Stimulated activated CD8-positive, alpha-beta memory T cell treated with anti-CD3 and anti-CD28 coated beads, Interleukin-4, amount 100 ng/mL, for 24 hours (primary cell): ENCODE measurements at regions not wholly inside any gene's neighbourhood (a gene's known extent, or its start where the extent isn't known, plus 50 kb on each side); places are given as distances from the start of the nearest gene placed in this dataset.
"Not testable (repeated sequence)": the region's sequence is repeated elsewhere in the genome, so short reads cannot be mapped to it uniquely, and the experiment has no call there.

Source experiments
- DNase-seq: peaks from one replicate; pipeline ENCODE4 v3.0.0-alpha.2; 2020; ENCODE audit warnings: low read depth

DNA sequence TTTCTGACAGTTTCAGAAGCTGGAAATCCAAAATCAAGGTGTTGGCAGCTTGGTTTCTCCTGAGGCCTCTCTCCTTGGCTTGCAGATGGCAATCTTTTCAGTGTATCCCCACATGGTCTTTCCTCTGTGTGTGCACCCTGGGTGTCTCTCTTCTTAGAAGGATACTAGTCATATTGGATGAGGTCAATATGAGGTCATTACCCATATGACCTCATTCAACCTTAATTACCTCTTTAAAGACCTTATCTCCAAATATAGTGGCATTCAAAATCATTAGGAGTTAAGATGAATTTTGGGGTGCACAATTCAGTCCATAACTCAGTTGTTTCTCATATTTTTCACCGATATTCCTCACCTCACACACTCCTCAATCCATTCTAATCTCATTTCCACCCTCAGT, 92.4 kb upstream of the TGM3 start:
- DNase-seq: no peak

DNA sequence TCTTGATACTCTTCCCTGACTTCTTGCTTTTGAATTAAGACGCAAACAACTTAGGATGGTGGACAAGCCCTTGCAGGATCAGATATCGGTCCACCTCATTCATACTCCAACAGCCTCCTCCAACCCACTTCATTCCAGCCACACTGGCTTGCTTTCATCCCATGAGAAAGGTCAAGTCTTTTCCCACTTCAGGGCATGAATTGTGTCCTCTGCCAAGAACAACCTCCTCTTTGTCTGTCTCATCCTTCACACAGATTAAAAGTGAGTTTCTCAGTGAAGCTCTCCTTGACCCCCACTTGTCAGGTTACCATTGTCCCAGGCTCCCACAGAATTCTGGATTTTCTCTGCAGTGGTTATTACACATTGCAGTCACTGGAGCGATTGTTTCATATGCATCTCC, 91.8 kb upstream of the TGM3 start:
- DNase-seq: no peak

DNA sequence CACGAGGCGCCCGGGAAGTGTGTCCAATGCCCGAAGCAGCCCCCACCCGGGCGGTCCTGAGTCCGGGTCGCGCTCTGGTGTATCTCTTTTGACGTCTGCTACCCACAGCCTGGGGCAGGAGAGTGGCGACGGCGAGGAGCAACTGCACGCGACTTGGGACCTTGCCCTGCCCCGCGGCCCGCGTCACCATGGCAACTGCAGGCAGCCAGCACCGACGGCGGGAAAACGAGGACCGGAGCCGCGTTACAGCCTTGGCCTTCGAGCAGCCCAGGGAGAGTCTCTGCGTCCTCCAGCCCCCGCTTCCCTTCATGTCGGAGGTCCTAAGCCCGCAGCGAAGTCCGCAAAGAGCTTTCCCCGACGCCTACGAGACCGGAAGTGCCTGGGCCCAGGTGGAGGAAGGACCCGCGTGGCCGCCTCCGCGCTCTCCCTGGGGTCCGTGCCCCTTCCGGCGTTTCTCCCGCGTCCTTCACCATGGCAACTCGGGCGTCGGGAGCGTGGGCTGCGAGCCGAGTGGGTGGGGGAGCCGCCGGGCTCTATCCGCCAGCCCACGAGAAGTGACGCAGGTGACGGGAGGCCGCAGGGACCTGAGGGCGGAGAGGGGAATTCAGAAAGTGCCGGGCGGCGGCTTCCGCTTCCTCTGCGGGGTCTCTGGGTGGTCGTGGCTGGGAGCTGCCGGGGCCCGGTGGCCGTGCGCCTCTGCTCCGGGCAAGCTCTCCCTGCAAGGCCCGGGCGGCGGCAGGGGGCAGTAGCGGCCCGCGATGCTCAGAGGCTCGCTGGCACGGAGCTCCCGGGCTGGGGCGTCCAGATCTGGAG, 88.6 kb upstream of the TGM3 start:
- peak; percentile 75 for DNase-seq

DNA sequence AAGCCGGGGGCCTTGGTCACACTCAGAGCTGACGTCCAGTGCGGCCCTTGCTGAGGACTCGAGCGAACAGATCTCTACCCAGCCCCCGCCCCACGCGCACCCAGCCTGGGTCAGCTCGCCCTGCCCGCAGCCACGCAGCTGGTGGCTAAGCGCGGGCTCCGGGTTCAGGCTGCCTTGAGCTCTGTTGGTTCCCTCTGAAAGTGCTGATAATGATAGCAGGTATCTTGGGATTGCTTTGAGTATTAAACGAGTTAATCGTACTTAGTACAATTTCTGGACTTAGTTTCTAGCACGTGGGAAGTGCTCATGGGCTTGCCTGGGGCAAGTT, 88.1 kb upstream of the TGM3 start:
- DNase-seq: no peak

DNA sequence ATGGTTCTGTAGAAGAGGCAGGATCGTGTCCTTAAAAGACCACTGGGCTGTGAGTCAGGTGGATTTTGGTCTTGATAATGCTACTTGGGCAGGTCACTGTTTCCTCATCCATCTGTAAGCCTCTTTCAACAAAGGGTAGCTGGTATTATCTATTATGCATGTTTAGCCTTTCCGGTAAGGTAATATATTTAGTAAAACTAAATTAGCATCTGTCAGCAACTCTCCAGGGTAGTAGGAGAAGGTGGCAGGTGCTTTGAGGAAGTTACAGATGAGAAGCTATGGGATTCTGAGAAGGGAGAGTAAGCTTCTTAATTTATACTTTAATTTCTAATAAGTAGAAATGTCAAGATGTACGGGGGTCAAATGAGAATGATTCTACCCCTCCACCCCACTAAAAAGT, 86.9 kb upstream of the TGM3 start:
- no peak for DNase-seq

DNA sequence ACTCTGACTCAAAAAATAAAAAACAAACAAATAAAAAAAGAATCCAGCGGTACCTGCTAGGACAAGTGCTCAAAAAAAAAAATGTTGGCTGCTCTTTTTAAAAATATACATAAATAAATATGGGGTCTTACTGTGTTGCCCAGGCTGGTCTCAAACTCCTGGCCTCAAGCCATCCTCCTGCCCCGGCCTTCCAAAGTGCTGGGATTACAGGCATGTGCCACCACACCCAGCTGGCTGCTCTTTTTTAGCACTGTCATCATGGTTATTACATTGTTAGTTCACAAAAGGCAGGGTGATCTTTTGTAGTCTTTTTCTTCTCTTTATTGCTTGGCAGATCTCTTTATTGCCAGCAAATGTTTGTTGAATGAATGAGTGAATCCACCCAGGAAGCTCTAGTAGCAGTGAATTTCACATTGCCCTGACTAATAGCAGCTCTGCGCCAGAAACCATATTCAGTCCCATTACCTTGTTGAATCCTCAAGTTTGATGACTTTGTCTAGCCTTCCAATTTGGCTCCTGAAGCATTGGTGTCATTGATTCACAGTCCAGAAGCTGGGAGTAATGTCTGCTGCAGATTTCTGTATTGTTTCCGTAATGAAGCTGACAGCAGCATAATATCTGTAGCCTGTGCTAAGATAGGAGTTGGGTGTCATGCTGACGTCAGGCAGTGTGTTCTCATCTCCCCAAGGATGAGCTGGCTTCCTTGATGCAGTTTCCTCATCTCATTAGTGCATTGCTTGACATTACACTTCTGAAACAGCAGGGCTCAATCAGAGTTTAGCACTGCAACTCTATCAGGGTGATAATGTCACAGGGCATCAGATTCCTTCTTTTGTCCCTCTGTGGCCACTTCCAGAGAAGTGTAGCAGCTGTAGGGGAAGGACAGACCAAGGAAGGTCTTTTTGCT, 84.9 kb upstream of the TGM3 start:
- no peak for DNase-seq

DNA sequence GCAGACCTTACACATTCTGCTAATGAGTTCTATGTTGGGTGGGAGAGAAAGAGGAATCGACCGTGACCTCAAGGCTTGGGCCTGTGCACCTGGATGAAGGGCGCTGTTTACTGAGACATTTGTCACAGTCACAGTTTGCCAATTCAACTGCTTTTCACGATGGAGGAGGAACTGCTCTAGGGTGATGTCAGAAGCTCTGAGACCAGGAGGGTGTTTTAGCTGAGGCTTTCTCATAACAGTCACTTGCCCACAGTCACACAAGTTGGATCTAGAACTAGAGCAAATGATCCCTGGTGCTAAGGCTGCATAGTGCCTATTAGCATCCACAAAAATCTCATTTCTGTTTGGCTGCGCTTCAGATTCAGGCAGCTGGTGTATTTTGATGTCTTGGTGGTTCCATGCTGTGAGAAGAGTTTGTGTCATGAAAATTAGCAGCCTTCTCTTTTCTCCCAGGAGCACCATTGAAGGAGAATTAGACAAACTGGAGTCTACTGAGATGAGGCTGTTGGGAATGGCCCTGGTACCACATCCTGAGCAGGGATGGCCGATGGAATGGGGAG, 83.3 kb upstream of the TGM3 start:
- no peak for DNase-seq

DNA sequence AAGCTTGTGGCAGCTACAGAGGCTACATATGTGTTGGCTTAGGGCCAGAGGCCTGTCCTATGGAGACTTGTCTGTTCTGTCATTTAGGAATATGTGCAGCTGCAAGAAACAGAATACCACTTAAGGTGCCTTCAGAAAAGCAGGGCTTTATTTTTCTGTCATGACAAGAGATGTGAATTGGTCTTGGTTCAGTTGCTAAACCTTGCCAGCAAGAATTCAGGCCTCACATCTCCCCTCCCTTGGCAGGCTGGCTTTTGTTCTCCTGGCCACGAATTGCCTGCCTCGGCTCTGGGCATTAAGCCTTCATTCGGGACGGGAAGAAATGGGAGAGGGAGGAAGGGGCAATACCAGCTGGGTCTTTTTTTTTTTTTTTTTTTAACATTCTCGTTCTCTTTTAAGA, 82.4 kb upstream of the TGM3 start:
- DNase-seq: no peak

DNA sequence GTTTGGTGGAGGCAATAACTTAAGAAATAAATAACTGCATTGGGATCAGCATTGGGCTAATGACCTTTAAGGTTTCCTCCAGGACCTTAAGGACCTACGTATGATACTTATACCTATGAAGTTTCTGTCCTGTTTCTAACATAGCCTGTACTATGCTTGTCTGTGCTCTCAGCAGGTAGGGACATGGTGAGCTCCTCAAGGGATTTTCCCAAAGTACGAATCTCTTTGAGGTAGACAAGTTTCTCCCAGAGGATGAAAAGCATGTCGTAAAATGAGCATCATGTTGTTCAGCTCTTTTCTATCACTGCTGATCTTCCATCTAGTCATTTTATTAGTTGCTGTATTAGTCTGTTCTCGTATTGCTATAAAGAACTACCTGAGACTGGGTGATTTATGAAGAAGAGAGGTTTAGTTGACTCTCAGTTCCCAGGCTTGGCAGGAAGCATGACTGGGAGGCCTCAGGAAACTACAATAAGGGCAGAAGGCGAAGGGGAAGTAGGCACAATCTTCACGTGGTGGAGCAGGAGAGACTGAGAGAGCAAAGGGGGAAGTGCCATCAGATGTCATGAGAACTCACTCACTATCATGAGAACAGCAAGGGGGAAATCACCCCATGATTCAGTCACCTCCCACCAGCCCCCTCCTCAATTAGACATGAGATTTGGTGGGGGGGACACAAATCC, 77.8 kb upstream of the TGM3 start:
- no peak for DNase-seq

DNA sequence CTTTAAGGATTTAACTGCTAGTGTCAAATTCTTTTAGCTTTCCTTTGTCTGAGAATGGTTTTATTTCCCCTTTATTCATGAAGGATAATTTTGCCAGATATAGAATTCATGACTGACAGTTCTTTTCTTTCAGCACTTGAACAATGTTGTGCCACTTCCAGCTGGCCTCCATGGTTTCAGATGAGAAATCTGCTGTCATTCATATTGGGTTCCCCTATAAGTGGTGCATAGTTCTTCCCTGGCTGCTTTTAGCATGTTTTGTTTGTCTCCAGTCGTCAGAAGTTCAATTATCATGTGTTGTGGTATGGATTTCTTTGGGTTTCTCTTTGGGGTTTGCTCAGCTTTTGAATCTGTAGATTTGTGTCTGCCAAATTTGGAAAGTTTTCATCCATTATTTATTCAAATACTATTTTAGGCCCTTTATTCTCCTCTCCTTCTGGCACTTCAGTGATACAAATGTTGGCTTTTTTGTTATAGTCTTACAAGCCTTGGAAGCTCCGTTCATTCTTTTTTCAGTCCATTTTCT, 76.3 kb upstream of the TGM3 start:
- no peak for DNase-seq

DNA sequence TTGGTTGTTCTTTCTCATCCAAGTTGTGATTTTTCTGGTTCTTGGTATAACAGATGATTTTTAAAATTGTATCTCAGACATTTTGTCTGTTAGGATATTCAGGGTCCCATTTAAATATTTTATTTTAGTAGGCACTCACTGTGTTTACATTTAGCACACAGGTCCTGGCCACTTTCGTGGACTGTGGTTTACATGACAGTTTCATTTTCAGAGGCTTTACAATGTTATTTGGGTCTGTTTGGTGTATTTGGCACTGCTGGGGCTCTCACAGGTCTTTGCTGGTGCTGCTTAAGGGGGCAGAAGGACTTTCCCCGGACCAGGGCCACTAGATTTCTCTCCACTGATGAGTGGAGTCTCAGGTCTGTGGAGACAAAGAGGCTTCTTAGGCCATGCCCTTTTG, 75.5 kb upstream of the TGM3 start:
- no peak for DNase-seq

DNA sequence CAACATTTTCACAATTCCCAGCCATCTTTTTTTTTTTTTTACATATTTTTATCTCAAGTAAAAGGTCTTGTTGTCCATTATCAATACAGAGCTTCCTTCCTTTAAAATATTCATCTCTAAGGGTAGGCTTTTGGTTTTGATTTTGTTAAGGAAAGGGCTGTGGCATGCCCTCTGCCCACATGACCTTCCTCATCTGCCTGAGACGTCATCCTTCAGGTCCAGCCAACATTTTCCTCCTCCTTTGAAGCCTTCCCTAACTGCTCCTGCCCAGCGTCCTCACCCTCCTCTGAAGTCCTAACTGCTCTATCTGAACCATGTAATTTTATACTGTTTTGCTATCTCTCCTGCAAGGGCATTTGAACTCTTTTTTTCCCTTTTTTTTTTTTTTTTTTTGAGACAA, 73.9 kb upstream of the TGM3 start:
- no peak for DNase-seq

DNA sequence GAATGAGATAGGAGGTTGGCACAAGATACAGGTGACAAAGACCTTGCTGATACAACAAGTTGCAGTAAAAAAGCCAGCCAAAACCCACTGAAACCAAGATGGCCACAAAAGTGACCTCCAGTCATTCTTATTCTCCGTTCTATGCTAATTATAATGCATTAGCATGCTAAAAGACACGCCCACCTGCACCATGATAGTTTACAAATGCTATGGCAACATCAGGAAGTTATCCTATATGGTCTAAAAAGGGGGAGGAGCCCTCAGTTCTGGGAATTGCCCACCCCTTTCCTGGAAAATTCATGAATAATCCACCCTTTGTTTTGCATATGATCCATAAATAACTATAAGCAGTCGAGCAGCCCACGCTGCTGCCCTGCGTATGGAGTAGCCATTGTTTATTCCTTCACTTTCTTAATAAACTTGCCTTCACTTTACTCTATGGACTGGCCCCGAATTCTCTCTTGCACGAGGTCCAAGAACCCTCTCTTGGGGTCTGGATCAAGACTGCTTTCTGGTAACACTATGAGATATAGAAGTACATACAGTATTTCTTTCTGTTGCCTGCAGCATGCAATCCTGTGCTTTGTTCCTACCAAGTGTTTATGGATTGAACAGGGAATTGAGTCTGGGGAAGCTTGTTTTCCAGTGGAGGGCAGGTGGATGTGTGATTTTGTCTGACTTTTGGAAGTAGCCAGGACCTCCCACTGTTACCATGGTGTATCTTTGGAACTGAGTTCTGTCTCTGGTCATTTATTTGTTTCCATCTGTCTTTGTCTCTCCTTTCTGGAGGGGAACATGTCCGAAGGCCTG, 72.0 kb upstream of the TGM3 start:
- DNase-seq: no peak

DNA sequence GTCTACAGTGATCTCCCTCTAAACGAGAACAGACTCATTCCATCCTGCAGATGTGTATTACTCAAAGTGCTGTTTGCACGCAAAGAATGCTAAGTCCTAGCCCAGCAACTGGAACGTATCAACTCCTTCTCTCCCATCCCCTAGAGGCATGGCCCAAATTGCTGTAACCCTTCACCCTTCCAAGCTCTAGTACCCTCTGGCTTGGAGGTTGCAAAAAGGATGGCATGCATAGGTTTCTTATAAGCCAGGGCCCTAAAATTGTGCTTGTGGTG, 71.5 kb upstream of the TGM3 start:
- DNase-seq: no peak

DNA sequence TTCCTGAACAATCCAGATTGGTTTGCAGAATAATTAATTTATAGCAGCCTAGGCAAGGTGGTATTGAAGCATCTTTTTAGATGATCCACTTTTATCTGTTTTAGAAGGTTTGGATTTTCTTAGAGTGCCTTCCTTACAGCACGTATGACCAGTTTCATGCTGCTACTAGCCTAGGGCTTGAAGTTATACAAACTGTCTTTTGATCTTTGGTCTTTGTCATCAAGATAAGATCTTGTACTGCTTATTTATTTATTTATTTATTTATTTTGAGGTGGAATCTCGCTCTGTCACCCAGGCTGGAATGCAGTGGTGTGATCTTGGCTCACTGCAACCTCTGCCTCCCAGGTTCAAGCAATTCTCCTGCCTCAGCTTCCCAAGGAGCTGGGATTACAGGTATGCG, 68.5 kb upstream of the TGM3 start:
- not testable (repeated sequence) for DNase-seq

DNA sequence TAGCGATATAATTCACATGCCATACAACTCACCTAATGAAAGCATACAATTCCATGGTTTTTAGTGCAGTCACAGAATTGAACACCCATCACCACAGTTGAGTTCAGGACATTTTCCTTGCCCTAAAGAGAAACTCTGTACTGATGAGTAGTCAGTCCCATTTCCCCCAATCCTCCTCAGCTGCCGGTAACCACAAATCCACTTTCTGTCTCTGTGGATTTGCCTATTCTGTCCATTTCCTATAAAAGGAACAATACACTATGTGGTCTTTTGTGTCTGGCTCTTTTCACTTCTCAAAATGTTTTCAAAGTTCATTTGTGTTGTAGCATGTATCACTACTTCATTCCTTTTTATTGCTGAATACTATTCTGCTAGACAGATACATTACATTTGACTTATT, 67.9 kb upstream of the TGM3 start:
- no peak for DNase-seq

DNA sequence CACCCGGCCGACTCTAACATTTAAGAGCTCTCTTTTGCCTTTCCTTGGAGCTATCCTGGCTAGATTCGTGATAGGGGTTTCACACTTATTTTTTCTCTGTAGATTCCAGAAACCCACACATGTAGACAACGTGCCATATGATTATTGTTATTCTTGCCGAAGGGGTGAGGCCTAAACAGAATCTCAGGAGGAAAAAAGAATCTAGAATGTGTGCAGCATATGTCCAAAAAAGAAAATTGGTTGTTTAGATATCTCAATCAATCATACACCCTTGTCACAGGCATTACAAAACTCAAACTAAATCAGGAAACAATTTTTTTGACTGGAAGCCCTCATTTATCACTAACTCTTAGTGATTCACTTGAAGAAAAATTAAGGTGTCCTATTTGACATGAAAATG, 66.9 kb upstream of the TGM3 start:
- DNase-seq: no peak

DNA sequence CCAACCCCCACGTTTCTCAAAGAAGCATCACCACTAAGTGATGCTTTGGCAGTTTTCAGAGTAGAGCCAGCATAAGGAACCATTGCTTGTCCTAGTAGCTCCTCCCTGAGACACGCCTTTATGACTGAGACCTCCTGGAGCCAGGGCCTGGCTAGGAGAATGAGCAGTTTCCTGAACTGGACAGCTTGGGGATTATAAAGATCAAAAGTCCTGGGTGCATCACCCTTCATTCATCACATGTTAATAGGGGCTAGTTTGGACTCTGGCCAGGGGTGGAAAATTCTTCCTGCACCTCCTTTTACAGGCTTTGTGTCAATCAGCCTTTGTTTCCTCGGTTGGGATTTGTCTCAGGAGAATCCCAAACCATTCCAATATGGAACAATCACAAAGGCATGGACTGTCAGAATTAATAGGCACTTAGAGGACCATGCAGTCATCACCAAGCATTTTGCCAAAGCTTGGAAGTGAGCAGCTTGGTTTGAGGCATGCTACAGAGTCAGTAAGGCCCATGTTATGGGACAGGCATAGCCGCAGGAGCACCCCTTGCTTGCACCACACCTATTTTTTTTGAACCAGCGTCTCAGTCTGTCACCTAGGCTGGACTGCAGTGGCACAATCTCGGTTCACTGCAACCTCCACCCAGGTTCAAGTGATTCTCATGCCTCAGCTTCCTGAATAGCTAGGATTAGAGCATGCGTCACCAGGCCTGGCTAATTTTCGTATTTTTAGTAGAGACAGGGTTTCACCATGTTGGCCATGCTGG, 64.9 kb upstream of the TGM3 start:
- no peak for DNase-seq

DNA sequence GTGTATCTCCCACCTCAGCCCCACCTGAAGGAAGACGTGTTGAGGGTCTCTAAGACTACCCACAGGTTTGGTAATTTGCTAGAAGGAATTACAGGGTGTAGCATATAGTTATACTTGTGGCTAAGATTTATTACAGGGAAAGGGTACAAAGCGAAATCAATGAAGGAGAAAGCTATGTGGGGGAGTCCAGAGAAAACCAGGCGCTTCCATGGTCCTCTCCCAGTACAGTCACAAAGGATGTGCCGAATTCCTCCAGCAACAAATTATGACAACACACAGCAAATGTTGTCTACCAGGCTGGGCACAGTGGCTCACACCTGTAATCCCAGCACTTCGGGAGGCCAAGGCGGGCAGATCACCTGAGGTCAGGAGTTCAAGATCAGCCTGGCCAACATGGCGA, 64.1 kb upstream of the TGM3 start:
- no peak for DNase-seq

DNA sequence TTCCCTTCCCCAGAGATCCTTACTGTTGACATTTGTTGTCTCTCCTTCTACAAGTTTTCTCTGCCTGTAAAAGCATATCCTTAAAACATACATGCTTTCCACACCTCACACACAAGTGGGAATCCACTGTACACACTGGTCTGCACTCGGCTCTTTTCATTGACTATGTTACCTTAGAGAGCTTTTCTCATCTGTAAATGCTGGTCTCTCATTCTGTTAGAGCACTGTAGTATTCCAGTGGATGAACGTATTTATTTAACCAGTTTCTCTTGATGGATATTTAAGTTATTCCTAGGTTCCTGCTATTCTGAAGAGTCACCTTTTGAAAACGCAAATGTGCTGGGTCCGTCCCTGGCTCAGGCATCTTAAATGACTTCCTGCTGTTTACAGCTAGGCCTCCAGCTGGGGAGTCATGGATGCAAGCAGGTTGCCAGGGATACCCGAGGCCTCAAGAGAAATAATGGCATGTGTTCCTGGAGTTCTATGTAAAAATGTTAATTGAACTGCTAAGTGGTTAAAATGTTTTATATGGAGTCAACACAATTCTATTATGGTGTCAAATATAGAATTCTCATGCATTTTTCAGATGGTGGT, 61.1 kb upstream of the TGM3 start:
- DNase-seq: no peak

DNA sequence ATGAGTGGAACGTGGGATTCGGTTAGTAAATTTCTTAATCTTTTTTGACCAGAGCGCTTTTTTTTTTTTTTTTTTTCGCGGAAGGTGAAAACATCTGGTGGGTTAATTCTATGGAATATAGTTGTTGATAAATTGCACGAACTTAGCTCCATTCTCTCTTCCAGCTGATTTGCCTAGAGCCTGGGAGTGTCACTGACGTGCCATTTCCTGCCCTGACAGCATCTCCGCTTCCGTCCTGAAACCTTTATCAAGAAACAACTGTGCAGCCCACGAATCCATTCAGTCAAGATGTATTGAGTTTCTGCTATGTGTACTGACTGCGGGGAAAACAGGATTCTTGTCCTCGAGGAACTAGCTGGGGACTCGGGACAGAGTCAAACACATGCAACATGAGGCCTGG, 59.5 kb upstream of the TGM3 start:
- no peak for DNase-seq
